CD4-positive, alpha-beta T cell (primary cell): ENCODE measurements at regions not wholly inside any gene's neighbourhood (a gene's known extent, or its start where the extent isn't known, plus 50 kb on each side); places are given as distances from the start of the nearest gene placed in this dataset.
"Not testable (repeated sequence)": the region's sequence is repeated elsewhere in the genome, so short reads cannot be mapped to it uniquely, and the experiment has no call there.

ENCODE experiments used
- ATAC-seq: fragments of 200-7000 bp; cut with Tn5 transposase; one replicate; pipeline ENCODE4 v1.10.0; 2022; ENCODE audit warnings: mild to moderate bottlenecking; ENCODE audit not compliant: poor library complexity
- CTCF ChIA-PET: fragments of 350-600 bp; sonication (Branson Sonifier 250); formaldehyde crosslinking; loops from one replicate; lab custom pipeline; 2021; ENCODE audit warnings: antibody characterized with exemption, inconsistent platforms; lab: Charles Lee
- POLR2A ChIA-PET: fragments of 350-600 bp; sonication (Branson Sonifier 250); formaldehyde crosslinking; loops from one replicate; lab custom pipeline; 2021; ENCODE audit warnings: antibody characterized with exemption, inconsistent platforms; lab: Charles Lee
- DNase-seq, 14 experiments: peaks; one replicate each; pipeline ENCODE4 v3.0.0-alpha.2; 2013 to 2020; ENCODE audit warnings: mixed read lengths in 2 of 14
- H3K27ac ChIP-seq, 2 donors: one replicate each; pipeline versions ENCODE4 v1.5.1 to v1.7.0; 2013; ENCODE audit warnings: low read length in 2 of 2, low read depth in 1 of 2, mild to moderate bottlenecking in 1 of 2
- H3K27me3 ChIP-seq, 2 experiments: 1 replicate in 1 of 2; 2 replicates in 1 of 2; pipeline versions ENCODE4 v1.6.1 to v1.7.0; 2013; ENCODE audit warnings: low read length in 2 of 2, control low read depth in 1 of 2, mild to moderate bottlenecking in 1 of 2, moderate library complexity in 1 of 2; ENCODE audit not compliant: insufficient read depth in 2 of 2, control insufficient read depth in 1 of 2
- H3K36me3 ChIP-seq: one replicate; pipeline ENCODE4 v1.6.1; 2013; ENCODE audit warnings: low read length, control low read depth; ENCODE audit not compliant: insufficient read depth
- H3K4me1 ChIP-seq: one replicate; pipeline ENCODE4 v1.6.1; 2013; ENCODE audit warnings: low read length, control low read depth; ENCODE audit not compliant: insufficient read depth
- H3K4me3 ChIP-seq: one replicate; pipeline ENCODE4 v1.5.1; 2013; ENCODE audit warnings: mild to moderate bottlenecking, low read length, moderate library complexity
- H3K9me3 ChIP-seq, 2 experiments: 1 replicate in 1 of 2; 2 replicates in 1 of 2; pipeline versions ENCODE4 v1.6.1 to v1.7.0; 2013; ENCODE audit warnings: low read length in 2 of 2, mild to moderate bottlenecking in 2 of 2, control low read depth in 1 of 2, moderate library complexity in 1 of 2; ENCODE audit not compliant: control insufficient read depth in 1 of 2, insufficient read depth in 1 of 2
- H3K27ac Mint-ChIP-seq: one replicate; pipeline ENCODE4 v1.8.0; 2020; ENCODE audit warnings: mixed read lengths
- H3K27me3 Mint-ChIP-seq: one replicate; pipeline ENCODE4 v1.8.0; 2021; ENCODE audit warnings: mixed read lengths
- H3K36me3 Mint-ChIP-seq: one replicate; pipeline ENCODE4 v1.8.0; 2021; ENCODE audit warnings: low read depth, mixed read lengths
- H3K4me1 Mint-ChIP-seq: one replicate; pipeline ENCODE4 v1.8.0; 2021; ENCODE audit warnings: low read depth, mixed read lengths
- H3K4me3 Mint-ChIP-seq: one replicate; pipeline ENCODE4 v1.8.0; 2020; ENCODE audit warnings: mild to moderate bottlenecking, mixed read lengths
- H3K9me3 Mint-ChIP-seq: one replicate; pipeline ENCODE4 v1.8.0; 2020; ENCODE audit warnings: mixed read lengths
- intact Hi-C, 2 experiments: fragments of 100-400 bp; cut with DNase I in 1 of 2; cut with micrococcal nuclease in 1 of 2; formaldehyde crosslinking; loops; one replicate each; pipeline versions ENCODE4 v1.15.1 to v1.9.0; 2023 to 2025; cut with DNase I, micrococcal nuclease
- TF ChIP-seq, protein P1 (sequence below): fragments of 200-600 bp; IDR thresholded peaks from one replicate; pipeline ENCODE4 v1.8.0; 2022; ENCODE audit warnings: antibody characterized with exemption, mild to moderate bottlenecking

- intact Hi-C loops, result loop anchor here in 1 of 2 experiments (5.0 kb wide), 1 partner anchor 61 kb away; no protein-coding TSS in a partner anchor
- Histone ChIP-seq H3K27me3 (no peaks in the 10 kb centered on the region), H3K27ac (no peak overlapping the region), H3K4me3 (no peak overlapping the region), H3K36me3 (no peaks in the 10 kb centered on the region), H3K9me3 (no peaks in the 10 kb centered on the region), H3K4me1 (peaks cover 18% of the 10 kb centered on the region)
- CTCF ChIA-PET, result no interaction called here
- peak; percentile 71 for ATAC-seq
- H3K4me1 Mint-ChIP-seq, result peaks cover 12% of the 10 kb centered on the region
- H3K36me3 Mint-ChIP-seq, result no peaks in the 10 kb centered on the region
- no peak overlapping the region for H3K4me3 Mint-ChIP-seq
- POLR2A ChIA-PET, result interaction anchor here (1.4 kb wide), 1 partner anchor 18 kb away, joined by 6 read pairs; no protein-coding TSS in a partner anchor
- H3K27me3 Mint-ChIP-seq, result no peaks in the 10 kb centered on the region
- peak in 6 of 14 experiments; percentile 16 to 66 (median 48) for DNase-seq
- H3K9me3 Mint-ChIP-seq, result no peaks in the 10 kb centered on the region
- H3K27ac Mint-ChIP-seq, result peak overlapping the region; percentile 34
- TF ChIP-seq, protein P1, sequence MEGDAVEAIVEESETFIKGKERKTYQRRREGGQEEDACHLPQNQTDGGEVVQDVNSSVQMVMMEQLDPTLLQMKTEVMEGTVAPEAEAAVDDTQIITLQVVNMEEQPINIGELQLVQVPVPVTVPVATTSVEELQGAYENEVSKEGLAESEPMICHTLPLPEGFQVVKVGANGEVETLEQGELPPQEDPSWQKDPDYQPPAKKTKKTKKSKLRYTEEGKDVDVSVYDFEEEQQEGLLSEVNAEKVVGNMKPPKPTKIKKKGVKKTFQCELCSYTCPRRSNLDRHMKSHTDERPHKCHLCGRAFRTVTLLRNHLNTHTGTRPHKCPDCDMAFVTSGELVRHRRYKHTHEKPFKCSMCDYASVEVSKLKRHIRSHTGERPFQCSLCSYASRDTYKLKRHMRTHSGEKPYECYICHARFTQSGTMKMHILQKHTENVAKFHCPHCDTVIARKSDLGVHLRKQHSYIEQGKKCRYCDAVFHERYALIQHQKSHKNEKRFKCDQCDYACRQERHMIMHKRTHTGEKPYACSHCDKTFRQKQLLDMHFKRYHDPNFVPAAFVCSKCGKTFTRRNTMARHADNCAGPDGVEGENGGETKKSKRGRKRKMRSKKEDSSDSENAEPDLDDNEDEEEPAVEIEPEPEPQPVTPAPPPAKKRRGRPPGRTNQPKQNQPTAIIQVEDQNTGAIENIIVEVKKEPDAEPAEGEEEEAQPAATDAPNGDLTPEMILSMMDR, result no peak
Measured at GRCh38 chr6:33886673-33887144, 82.9 kb upstream of the MLN start.

DNA sequence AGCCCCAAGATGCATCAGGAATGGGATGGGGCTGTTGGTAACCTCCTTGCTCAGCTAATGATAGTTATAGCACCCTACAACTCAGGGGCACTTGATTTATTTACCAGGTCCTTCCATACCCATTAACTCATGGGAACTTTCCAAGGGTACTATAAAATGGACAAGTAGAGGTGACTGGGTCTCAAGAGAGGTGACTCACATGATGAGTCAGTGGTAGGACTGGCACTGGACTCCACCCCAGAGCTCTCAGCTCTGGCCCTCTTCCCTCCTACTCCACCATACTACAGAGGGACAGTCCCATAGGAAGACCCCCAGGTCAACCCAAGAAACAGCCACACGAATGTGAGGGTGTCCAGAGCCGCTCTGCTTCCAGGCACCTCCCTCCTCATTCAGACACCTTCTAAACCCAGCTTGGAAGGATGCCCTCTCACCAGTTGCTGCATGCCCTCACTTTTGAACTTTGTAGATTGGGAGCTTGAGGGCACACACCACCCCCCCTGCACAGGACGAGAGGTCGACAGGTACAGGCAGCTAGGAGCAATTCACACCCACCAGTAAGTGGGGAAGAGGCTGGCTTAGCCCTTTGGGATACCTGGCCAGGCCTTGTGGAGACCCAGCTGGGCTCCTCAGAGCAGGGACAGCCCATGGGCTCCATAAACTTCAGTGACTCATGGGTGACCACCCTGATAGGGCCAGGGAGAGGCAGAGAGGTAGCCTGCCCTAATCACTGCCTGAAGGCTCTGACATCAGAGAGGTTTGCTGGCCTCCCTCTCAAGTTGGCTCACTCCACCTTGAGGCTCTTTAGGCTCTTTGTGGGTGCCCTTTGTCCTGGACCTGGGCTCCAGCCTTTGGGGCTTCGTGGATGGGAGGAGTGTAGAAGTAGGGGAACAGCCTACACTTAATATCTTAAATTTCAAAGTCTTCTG, 81.6 kb upstream of the MLN start:
- no peaks in the 10 kb centered on the region for H3K36me3 Mint-ChIP-seq
- intact Hi-C loops, result loop anchor here in 1 of 2 experiments (5.0 kb wide), 1 partner anchor 62 kb away; no protein-coding TSS in a partner anchor
- DNase-seq (no peak), ATAC-seq (no peak)
- Histone ChIP-seq H3K4me1 (peaks cover 18% of the 10 kb centered on the region), H3K27ac (no peak overlapping the region), H3K4me3 (no peak overlapping the region), H3K27me3 (no peaks in the 10 kb centered on the region), H3K9me3 (no peaks in the 10 kb centered on the region), H3K36me3 (no peaks in the 10 kb centered on the region)
- POLR2A ChIA-PET, result interaction anchor here (1.8 kb wide), 1 partner anchor 19 kb away, joined by 5 read pairs; no protein-coding TSS in a partner anchor
- H3K4me3 Mint-ChIP-seq, result no peak overlapping the region
- H3K27me3 Mint-ChIP-seq, result no peaks in the 10 kb centered on the region
- peaks cover 12% of the 10 kb centered on the region for H3K4me1 Mint-ChIP-seq
- TF ChIP-seq, protein P1, result no peak
- no peak overlapping the region for H3K27ac Mint-ChIP-seq
- CTCF ChIA-PET, result no interaction called here
- no peaks in the 10 kb centered on the region for H3K9me3 Mint-ChIP-seq

GRCh38 chr6:33883621-33884020, 79.8 kb upstream of the MLN start:
- H3K4me1 ChIP-seq, result peaks cover 18% of the 10 kb centered on the region
- ATAC-seq, intact Hi-C loops, H3K27me3 Mint-ChIP-seq, H3K4me3 ChIP-seq, H3K27ac Mint-ChIP-seq, H3K9me3 Mint-ChIP-seq, H3K36me3 ChIP-seq, CTCF ChIA-PET, DNase-seq, H3K9me3 ChIP-seq, H3K27me3 ChIP-seq, H3K4me3 Mint-ChIP-seq, H3K27ac ChIP-seq, H3K36me3 Mint-ChIP-seq, POLR2A ChIA-PET: not testable (repeated sequence)
- H3K4me1 Mint-ChIP-seq, result peaks cover 12% of the 10 kb centered on the region
